HEK293 (cell line): ENCODE measurements at regions not wholly inside any gene's neighbourhood (a gene's known extent, or its start where the extent isn't known, plus 50 kb on each side); places are given as distances from the start of the nearest gene placed in this dataset.

Experiments
- CTCF ChIA-PET: fragments of 350-600 bp; formaldehyde crosslinking; extraction: SDS; loops from one replicate; lab custom pipeline; 2021; ENCODE audit warnings: antibody characterized with exemption; lab: Yijun Ruan, JAX
- POLR2A ChIA-PET: fragments of 300-600 bp; formaldehyde crosslinking; extraction: SDS; loops from one replicate; lab custom pipeline; 2020; ENCODE audit warnings: antibody characterized with exemption, inconsistent platforms; lab: Yijun Ruan, JAX
- H3K27ac ChIP-seq: fragments of 200-500 bp; sonication (Bioruptor generic); 2 replicates; pipeline ENCODE4 v1.5.1; 2014; ENCODE audit warnings: low read depth, low read length, control low read depth, inconsistent platforms; ENCODE audit errors: extremely low read depth
- H3K36me3 ChIP-seq, 2 experiments: fragments of 200-500 bp in 1 of 2; sonication (Bioruptor generic) in 1 of 2; 1 replicate in 1 of 2; 2 replicates in 1 of 2; pipeline ENCODE4 v1.5.1; 2014 to 2017; ENCODE audit warnings: inconsistent platforms in 2 of 2, low read length in 2 of 2; ENCODE audit not compliant: control insufficient read depth in 2 of 2, insufficient read depth in 1 of 2
- H3K4me1 ChIP-seq: fragments of 200-500 bp; sonication (Bioruptor generic); 2 replicates; pipeline ENCODE4 v1.5.1; 2014; ENCODE audit warnings: mild to moderate bottlenecking, low read length, inconsistent platforms; ENCODE audit not compliant: control insufficient read depth, insufficient read depth
- H3K4me3 ChIP-seq: 2 replicates; pipeline ENCODE4 v1.5.1; 2011; ENCODE audit warnings: low read depth, mild to moderate bottlenecking, control low read depth, low read length, moderate library complexity
- H3K9me3 ChIP-seq: fragments of 200-500 bp; sonication (Bioruptor generic); 2 replicates; pipeline ENCODE4 v1.5.1; 2014; ENCODE audit warnings: low read depth, low read length, inconsistent platforms; ENCODE audit not compliant: control insufficient read depth, insufficient read depth
- GLI4 ChIP-seq: fragments of 450-650 bp; formaldehyde crosslinking; IDR thresholded peaks from 2 replicates; pipeline ENCODE4 v1.5.1; 2016; ENCODE audit warnings: missing biosample characterization, missing genetic modification characterization
- GLIS2 ChIP-seq: fragments of 450-650 bp; formaldehyde crosslinking; IDR thresholded peaks from 2 replicates; pipeline ENCODE4 v1.5.1; 2016; ENCODE audit warnings: missing biosample characterization, missing genetic modification characterization
- SALL2 ChIP-seq: fragments of 450-650 bp; formaldehyde crosslinking; IDR thresholded peaks from 2 replicates; pipeline ENCODE4 v1.5.0; 2017; ENCODE audit warnings: missing biosample characterization, mild to moderate bottlenecking, missing genetic modification characterization, borderline replicate concordance
- TCF7L2 ChIP-seq: IDR thresholded peaks from 2 replicates; pipeline ENCODE4 v1.6.1; 2011; ENCODE audit warnings: low read depth, mild to moderate bottlenecking, inconsistent platforms, low read length, moderate library complexity, borderline replicate concordance
- YY1 ChIP-seq: fragments of 450-650 bp; formaldehyde crosslinking; IDR thresholded peaks from 2 replicates; pipeline ENCODE4 v1.5.1; 2018; ENCODE audit warnings: missing biosample characterization, missing genetic modification characterization
- ZBTB11 ChIP-seq: fragments of 450-650 bp; formaldehyde crosslinking; conservative IDR thresholded peaks from 2 replicates; pipeline ENCODE4 v1.5.1; 2016; ENCODE audit warnings: low read depth, missing biosample characterization, missing genetic modification characterization
- ZNF114 ChIP-seq: fragments of 450-650 bp; formaldehyde crosslinking; IDR thresholded peaks from 2 replicates; pipeline ENCODE4 v1.5.0; 2017; ENCODE audit warnings: missing biosample characterization, missing genetic modification characterization
- ZNF121 ChIP-seq: fragments of 450-650 bp; formaldehyde crosslinking; IDR thresholded peaks from 2 replicates; pipeline ENCODE4 v1.5.1; 2016; ENCODE audit warnings: missing biosample characterization, missing genetic modification characterization
- ZNF311 ChIP-seq: fragments of 450-650 bp; formaldehyde crosslinking; IDR thresholded peaks from 2 replicates; pipeline ENCODE4 v1.5.1; 2017; ENCODE audit warnings: missing biosample characterization, missing genetic modification characterization, borderline replicate concordance
- ZNF324 ChIP-seq: fragments of 450-650 bp; formaldehyde crosslinking; IDR thresholded peaks from 2 replicates; pipeline ENCODE4 v1.5.1; 2016; ENCODE audit warnings: missing biosample characterization, missing genetic modification characterization
- ZNF626 ChIP-seq: fragments of 450-650 bp; sonication (Bioruptor Pico); formaldehyde crosslinking; IDR thresholded peaks from 2 replicates; pipeline ENCODE4 v1.5.1; 2018; ENCODE audit warnings: missing biosample characterization, missing genetic modification characterization, inconsistent platforms
- ZNF768 ChIP-seq: fragments of 450-650 bp; formaldehyde crosslinking; IDR thresholded peaks from 2 replicates; pipeline ENCODE4 v1.5.1; 2018; ENCODE audit warnings: missing biosample characterization, mild to moderate bottlenecking, missing genetic modification characterization
- ZNF791 ChIP-seq: fragments of 450-650 bp; formaldehyde crosslinking; IDR thresholded peaks from 2 replicates; pipeline ENCODE4 v1.5.1; 2016; ENCODE audit warnings: missing biosample characterization, missing genetic modification characterization
- ZNF830 ChIP-seq: fragments of 450-650 bp; IDR thresholded peaks from 2 replicates; pipeline ENCODE4 v1.5.0; 2018; ENCODE audit warnings: missing biosample characterization, missing genetic modification characterization, low read depth, mild to moderate bottlenecking, moderate library complexity
- ZSCAN23 ChIP-seq: fragments of 450-650 bp; formaldehyde crosslinking; IDR thresholded peaks from 2 replicates; pipeline ENCODE4 v1.5.1; 2016; ENCODE audit warnings: missing biosample characterization, missing genetic modification characterization
- TF ChIP-seq, protein P1 (sequence below): fragments of 450-650 bp; formaldehyde crosslinking; IDR thresholded peaks from 2 replicates; pipeline ENCODE4 v1.5.1; 2017; ENCODE audit warnings: missing biosample characterization, mild to moderate bottlenecking, missing genetic modification characterization, moderate library complexity

DNA sequence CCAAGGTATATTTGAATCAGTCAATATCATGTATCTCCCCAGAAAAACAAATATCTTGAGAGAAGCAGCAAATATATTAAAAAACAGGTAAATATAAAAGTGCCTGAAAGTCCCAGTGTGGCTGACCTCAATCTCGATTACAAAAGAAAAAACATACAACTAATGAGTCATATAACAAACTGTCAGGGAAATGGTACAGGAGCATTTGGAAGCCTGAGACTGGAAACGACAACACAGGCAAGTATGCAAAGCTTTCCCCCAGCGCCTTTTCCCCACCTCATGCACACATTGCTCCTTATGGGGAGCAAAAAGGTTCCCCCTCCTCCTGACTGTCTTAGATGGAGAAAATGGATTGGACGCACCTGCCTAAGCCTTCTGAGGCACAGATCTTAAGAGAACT is 230.7 kb downstream of the TMX3 start:
- Histone ChIP-seq H3K27ac (no peak overlapping the region), H3K4me3 (no peak overlapping the region), H3K9me3 (no peaks in the 10 kb centered on the region), H3K36me3 (no peaks in the 10 kb centered on the region), H3K4me1 (no peaks in the 10 kb centered on the region)
- ChIA-PET CTCF (no interaction called here), POLR2A (no interaction called here)
- TF ChIP-seq GLI4 (no peak), ZNF791 (tag by site-specific recombination) (no peak), ZSCAN23 (tag by site-specific recombination) (no peak), SALL2 (tag by site-specific recombination) (no peak), ZNF626 (no peak), ZBTB11 (tag by site-specific recombination) (no peak)
- TF ChIP-seq, protein P1, sequence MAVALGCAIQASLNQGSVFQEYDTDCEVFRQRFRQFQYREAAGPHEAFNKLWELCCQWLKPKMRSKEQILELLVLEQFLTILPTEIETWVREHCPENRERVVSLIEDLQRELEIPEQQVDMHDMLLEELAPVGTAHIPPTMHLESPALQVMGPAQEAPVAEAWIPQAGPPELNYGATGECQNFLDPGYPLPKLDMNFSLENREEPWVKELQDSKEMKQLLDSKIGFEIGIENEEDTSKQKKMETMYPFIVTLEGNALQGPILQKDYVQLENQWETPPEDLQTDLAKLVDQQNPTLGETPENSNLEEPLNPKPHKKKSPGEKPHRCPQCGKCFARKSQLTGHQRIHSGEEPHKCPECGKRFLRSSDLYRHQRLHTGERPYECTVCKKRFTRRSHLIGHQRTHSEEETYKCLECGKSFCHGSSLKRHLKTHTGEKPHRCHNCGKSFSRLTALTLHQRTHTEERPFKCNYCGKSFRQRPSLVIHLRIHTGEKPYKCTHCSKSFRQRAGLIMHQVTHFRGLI (tag by site-specific recombination) = no peak

DNA sequence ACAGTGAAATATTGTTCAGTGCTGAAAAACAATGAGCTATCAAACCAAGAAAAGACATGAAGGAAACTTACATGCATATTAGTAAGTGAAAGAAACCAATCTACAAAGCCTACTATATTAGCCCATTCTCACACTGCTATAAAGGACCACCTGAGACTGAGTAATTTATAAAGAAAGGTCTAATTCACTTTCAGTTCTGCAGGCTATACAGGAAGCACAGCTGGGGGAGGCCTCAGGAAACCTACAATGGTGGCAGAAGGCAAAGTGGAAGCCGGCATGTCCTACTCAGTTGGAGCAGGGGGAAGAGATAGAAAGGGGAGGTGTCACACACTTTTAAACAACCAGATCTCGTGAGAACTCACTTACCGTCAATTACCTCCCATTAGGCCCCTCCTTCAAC is 232.1 kb downstream of the TMX3 start:
- ChIA-PET CTCF (no interaction called here), POLR2A (no interaction called here)
- Histone ChIP-seq H3K4me3 (no peak overlapping the region), H3K4me1 (no peaks in the 10 kb centered on the region), H3K9me3 (no peaks in the 10 kb centered on the region), H3K27ac (no peak overlapping the region), H3K36me3 (no peaks in the 10 kb centered on the region)
- no peak for TF ChIP-seq GLIS2
- TF ChIP-seq TCF7L2 = no peak
- no peak for TF ChIP-seq YY1 (tag by site-specific recombination)
- TF ChIP-seq ZNF311 (tag by site-specific recombination) = no peak
- TF ChIP-seq ZNF768 = no peak
- no peak for TF ChIP-seq ZNF121 (tag by site-specific recombination)
- no peak for TF ChIP-seq ZNF114 (tag by site-specific recombination)

GRCh38 chr18:68480196-68480595 is 234.7 kb downstream of the TMX3 start:
- Histone ChIP-seq H3K9me3 (no peaks in the 10 kb centered on the region), H3K4me1 (no peaks in the 10 kb centered on the region), H3K27ac (no peak overlapping the region), H3K4me3 (no peak overlapping the region), H3K36me3 (no peaks in the 10 kb centered on the region)
- ChIA-PET POLR2A (no interaction called here), CTCF (no interaction called here)
- TF ChIP-seq ZNF830 (tag by site-specific recombination) (no peak), ZNF324 (tag by site-specific recombination) (no peak)
